ENCODE measurements at regions not wholly inside any gene's neighbourhood (a gene's known extent, or its start where the extent isn't known, plus 50 kb on each side); places are given as distances from the start of the nearest gene placed in this dataset.

- no peak for DNase-seq
Observed at GRCh38 chr2:147646818-147647468, 197.9 kb upstream of the ACVR2A start.

- DNase-seq = no peak
Observed at GRCh38 chr2:147644491-147644890, 200.3 kb upstream of the ACVR2A start.

GRCh38 chr2:147642765-147643164, 202.1 kb upstream of the ACVR2A start:
- DNase-seq = no peak

GRCh38 chr2:147641651-147642050, 203.2 kb upstream of the ACVR2A start:
- DNase-seq = peak; percentile 41

GRCh38 chr2:147639891-147640290, 204.9 kb upstream of the ACVR2A start:
- no peak for DNase-seq

- DNase-seq = no peak
Observed at GRCh38 chr2:147639386-147639785, 205.4 kb upstream of the ACVR2A start.

GRCh38 chr2:147636886-147637285, 207.9 kb upstream of the ACVR2A start:
- no peak for DNase-seq

GRCh38 chr2:147636238-147636882, 208.5 kb upstream of the ACVR2A start:
- peak; percentile 85 for DNase-seq

GRCh38 chr2:147634826-147635225, 210.0 kb upstream of the ACVR2A start:
- no peak for DNase-seq

- DNase-seq = peak; percentile 56
Observed at GRCh38 chr2:147632198-147632597, 212.6 kb upstream of the ACVR2A start.

GRCh38 chr2:147631294-147631693, 213.5 kb upstream of the ACVR2A start:
- DNase-seq = no peak

- DNase-seq = no peak
Observed at GRCh38 chr2:147630585-147630984, 214.2 kb upstream of the ACVR2A start.

GRCh38 chr2:147628971-147629421, 215.8 kb upstream of the ACVR2A start:
- DNase-seq = peak; percentile 48

- DNase-seq = peak; percentile 4
Observed at GRCh38 chr2:147623328-147623727, 221.5 kb upstream of the ACVR2A start.

GRCh38 chr2:147621656-147622197, 223.1 kb upstream of the ACVR2A start:
- no peak for DNase-seq

GRCh38 chr2:147619808-147620207, 225.0 kb upstream of the ACVR2A start:
- DNase-seq = no peak

GRCh38 chr2:147615726-147616125, 229.1 kb upstream of the ACVR2A start:
- DNase-seq = no peak

- no peak for DNase-seq
Observed at GRCh38 chr2:147614979-147615470, 229.8 kb upstream of the ACVR2A start.

GRCh38 chr2:147614471-147614870, 230.4 kb upstream of the ACVR2A start:
- no peak for DNase-seq

GRCh38 chr2:147610496-147611040, 234.3 kb upstream of the ACVR2A start:
- DNase-seq = no peak

GRCh38 chr2:147609301-147609700, 235.5 kb upstream of the ACVR2A start:
- DNase-seq = no peak

- DNase-seq = no peak
Observed at GRCh38 chr2:147607379-147607778, 237.4 kb upstream of the ACVR2A start.

- no peak for DNase-seq
Observed at GRCh38 chr2:147603876-147604275, 241.0 kb upstream of the ACVR2A start.

GRCh38 chr2:147603447-147603846, 241.4 kb upstream of the ACVR2A start:
- DNase-seq = no peak

Data from EL (cell line).